BE2C (cell line): ENCODE measurements at regions not wholly inside any gene's neighbourhood (a gene's known extent, or its start where the extent isn't known, plus 50 kb on each side); places are given as distances from the start of the nearest gene placed in this dataset.

ENCODE experiments used
- DNase-seq: peaks from one replicate; pipeline ENCODE4 v3.0.0-alpha.2; 2020
- H3K27me3 ChIP-seq: fragments of 250-450 bp; sonication (Bioruptor Pico); 2 replicates; pipeline ENCODE4 v1.5.1; 2020; ENCODE audit warnings: mild to moderate bottlenecking
- H3K36me3 ChIP-seq: fragments of 250-450 bp; sonication (Bioruptor Pico); 2 replicates; pipeline ENCODE4 v1.5.1; 2020; ENCODE audit warnings: mild to moderate bottlenecking
- H3K4me1 ChIP-seq: fragments of 250-450 bp; sonication (Bioruptor Pico); 2 replicates; pipeline ENCODE4 v1.5.1; 2020
- H3K4me3 ChIP-seq: 2 replicates; pipeline ENCODE4 v1.5.1; 2011; ENCODE audit warnings: low read depth, low read length
- H3K9me3 ChIP-seq: fragments of 250-450 bp; sonication (Bioruptor Pico); 2 replicates; pipeline ENCODE4 v1.5.1; 2020
- CTCF ChIP-seq: IDR thresholded peaks from 2 replicates; pipeline ENCODE4 v1.5.1; 2012; ENCODE audit warnings: mild to moderate bottlenecking, low read depth, low read length

GRCh38 chr16:9497750-9498149, 406.3 kb downstream of the HAPSTR1 start:
- TF ChIP-seq CTCF: no peak
- H3K36me3 ChIP-seq: no peaks in the 10 kb centered on the region

GRCh38 chr16:9499941-9500593, 408.6 kb downstream of the HAPSTR1 start:
- Histone ChIP-seq H3K36me3 (no peaks in the 10 kb centered on the region), H3K9me3 (no peaks in the 10 kb centered on the region), H3K27me3 (no peaks in the 10 kb centered on the region), H3K4me1 (no peaks in the 10 kb centered on the region), H3K4me3 (no peak overlapping the region)
- DNase-seq: no peak
- TF ChIP-seq CTCF: no peak

More at GRCh38 chr16:9497750-9498149, 406.3 kb downstream of the HAPSTR1 start:
- DNase-seq: no peak
- Histone ChIP-seq H3K9me3 (no peaks in the 10 kb centered on the region), H3K4me1 (no peaks in the 10 kb centered on the region), H3K27me3 (no peaks in the 10 kb centered on the region), H3K4me3 (no peak overlapping the region)

- DNase-seq: no peak
Observed at GRCh38 chr16:9500872-9501271, 409.4 kb downstream of the HAPSTR1 start.

GRCh38 chr16:9503251-9503984, 412.0 kb downstream of the HAPSTR1 start:
- no peak for DNase-seq
- Histone ChIP-seq H3K36me3 (no peaks in the 10 kb centered on the region), H3K4me3 (no peak overlapping the region), H3K9me3 (no peaks in the 10 kb centered on the region), H3K4me1 (no peaks in the 10 kb centered on the region), H3K27me3 (no peaks in the 10 kb centered on the region)
- TF ChIP-seq CTCF: no peak

More at GRCh38 chr16:9500872-9501271, 409.4 kb downstream of the HAPSTR1 start:
- Histone ChIP-seq H3K27me3 (no peaks in the 10 kb centered on the region), H3K4me1 (no peaks in the 10 kb centered on the region), H3K9me3 (no peaks in the 10 kb centered on the region), H3K36me3 (no peaks in the 10 kb centered on the region), H3K4me3 (no peak overlapping the region)
- no peak for TF ChIP-seq CTCF

- Histone ChIP-seq H3K9me3 (no peaks in the 10 kb centered on the region), H3K4me3 (no peak overlapping the region), H3K36me3 (no peaks in the 10 kb centered on the region), H3K4me1 (no peaks in the 10 kb centered on the region), H3K27me3 (no peaks in the 10 kb centered on the region)
- TF ChIP-seq CTCF: no peak
- no peak for DNase-seq
Observed at GRCh38 chr16:9508328-9508936, 417.0 kb downstream of the HAPSTR1 start.

- DNase-seq: no peak
- Histone ChIP-seq H3K9me3 (no peaks in the 10 kb centered on the region), H3K36me3 (no peaks in the 10 kb centered on the region), H3K4me1 (no peaks in the 10 kb centered on the region), H3K4me3 (no peak overlapping the region), H3K27me3 (no peaks in the 10 kb centered on the region)
- no peak for TF ChIP-seq CTCF
Observed at GRCh38 chr16:9509663-9510062, 418.2 kb downstream of the HAPSTR1 start.
